ENCODE measurements at regions not wholly inside any gene's neighbourhood (a gene's known extent, or its start where the extent isn't known, plus 50 kb on each side); places are given as distances from the start of the nearest gene placed in this dataset.

GRCh38 chr12:92301356-92301755 is 155.7 kb upstream of the BTG1 start:
- TF ChIP-seq ZNF777 (tag by site-specific recombination; IDR thresholded peaks at IDR 0.05; ENCODE audit: borderline replicate concordance) (no peak), ZBTB49 (tag by site-specific recombination; IDR thresholded peaks at IDR 0.05; ENCODE audit: low read depth) (no peak), PRDM4 (tag by site-specific recombination; IDR thresholded peaks at IDR 0.05) (no peak), ZNF423 (tag by site-specific recombination; IDR thresholded peaks at IDR 0.05) (no peak), ZNF830 (tag by site-specific recombination; IDR thresholded peaks at IDR 0.05; ENCODE audit: low read depth) (no peak), ZNF174 (tag by site-specific recombination; IDR thresholded peaks at IDR 0.05) (no peak), ZNF221 (tag by site-specific recombination; IDR thresholded peaks at IDR 0.05; ENCODE audit: borderline replicate concordance) (no peak), ZNF585B (tag by site-specific recombination; IDR thresholded peaks at IDR 0.05) (no peak), MZF1 (tag by site-specific recombination; IDR thresholded peaks at IDR 0.05; ENCODE audit: borderline replicate concordance) (no peak), ZNF169 (tag by site-specific recombination; IDR thresholded peaks at IDR 0.05) (no peak), ZNF776 (tag by site-specific recombination; IDR thresholded peaks at IDR 0.05; ENCODE audit: borderline replicate concordance) (no peak), GFI1B (tag by site-specific recombination; IDR thresholded peaks at IDR 0.05) (no peak), ZNF626 (tag by site-specific recombination; IDR thresholded peaks at IDR 0.05) (no peak), HOXA7 (CRISPR knock-in tag; IDR thresholded peaks at IDR 0.05; ENCODE audit: borderline replicate concordance) (no peak), ZNF449 (tag by site-specific recombination; IDR thresholded peaks at IDR 0.05) (no peak), ZNF18 (tag by site-specific recombination; IDR thresholded peaks at IDR 0.05) (no peak), ZFP69B (tag by site-specific recombination; IDR thresholded peaks at IDR 0.05) (no peak)
- Histone ChIP-seq H3K9me3 (ENCODE audit: control insufficient read depth, insufficient read depth, low read depth, low read length) (no peaks in the 10 kb centered on the region), H3K36me3 (ENCODE audit: control insufficient read depth in 2 of 2, insufficient read depth in 1 of 2, low read length in 2 of 2) (no peaks in the 10 kb centered on the region), H3K4me1 (ENCODE audit: control insufficient read depth, insufficient read depth, low read length) (peaks cover 3% of the 10 kb centered on the region), H3K27ac (ENCODE audit: extremely low read depth, low read depth, low read length) (no peak overlapping the region), H3K4me3 (ENCODE audit: low read depth, low read length) (no peak overlapping the region)
- CTCF ChIA-PET: no interaction called here
- POLR2A ChIA-PET: no interaction called here

GRCh38 chr12:92300777-92301176 is 155.1 kb upstream of the BTG1 start:
- POLR2A ChIA-PET: no interaction called here
- H3K36me3 ChIP-seq (ENCODE audit: control insufficient read depth in 2 of 2, insufficient read depth in 1 of 2, low read length in 2 of 2): no peaks in the 10 kb centered on the region

More at GRCh38 chr12:92300777-92301176, 155.1 kb upstream of the BTG1 start:
- Histone ChIP-seq H3K4me1 (ENCODE audit: control insufficient read depth, insufficient read depth, low read length) (peaks cover 3% of the 10 kb centered on the region), H3K9me3 (ENCODE audit: control insufficient read depth, insufficient read depth, low read depth, low read length) (no peaks in the 10 kb centered on the region), H3K27ac (ENCODE audit: extremely low read depth, low read depth, low read length) (no peak overlapping the region), H3K4me3 (ENCODE audit: low read depth, low read length) (no peak overlapping the region)
- CTCF ChIA-PET: no interaction called here
- TF ChIP-seq PRDM1 (tag by site-specific recombination; IDR thresholded peaks at IDR 0.05) (0 out of 2 replicates have a peak, but pooled peaks have one; percentile 40), FEZF1 (tag by site-specific recombination; IDR thresholded peaks at IDR 0.05) (no peak)
